ENCODE measurements at regions not wholly inside any gene's neighbourhood (a gene's known extent, or its start where the extent isn't known, plus 50 kb on each side); places are given as distances from the start of the nearest gene placed in this dataset.
A peak's percentile ranks its signal among the peaks of the same experiment; 100 is the strongest.

DNA sequence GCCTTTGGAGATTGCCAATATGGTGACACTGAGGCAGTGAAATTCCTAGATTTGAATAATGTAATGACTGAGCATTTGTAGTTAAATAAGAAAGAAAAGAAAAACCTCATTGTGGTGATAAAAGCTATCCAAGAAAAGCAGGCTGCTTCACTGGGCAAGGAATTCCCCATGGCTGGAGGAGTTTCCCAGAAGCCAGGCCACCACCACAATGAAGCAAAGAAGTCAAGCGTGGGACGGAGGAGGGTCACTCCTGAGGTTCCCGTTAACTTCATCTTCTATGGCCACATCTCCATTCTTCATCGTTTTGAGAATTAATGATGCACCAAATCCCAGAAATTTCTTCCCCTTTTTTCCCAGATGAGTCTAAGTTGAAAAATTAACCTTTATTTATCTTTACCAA lies 185.8 kb upstream of the BCL6 start:
- Histone ChIP-seq H3K27me3 (ENCODE audit: insufficient read depth, low read depth) (no peaks in the 10 kb centered on the region; the same call in 1 of the 2 replicates), H3K4me3 (IDR thresholded peaks at IDR 0.05; ENCODE audit: insufficient read depth, low read depth, low read length) (no peak overlapping the region), H3K36me3 (ENCODE audit: insufficient read depth) (no peaks in the 10 kb centered on the region), H3K79me2 (ENCODE audit: insufficient read depth, low read depth) (no peaks in the 10 kb centered on the region), H4K20me1 (ENCODE audit: insufficient read depth) (no peaks in the 10 kb centered on the region), H2AFZ (ENCODE audit: low read depth) (no peak overlapping the region), H3K27ac (no peak overlapping the region), H3K9ac (no peak overlapping the region), H3K4me1 (ENCODE audit: low read depth, poor library complexity, severe bottlenecking) (peaks cover 11% of the 10 kb centered on the region), H3K4me2 (no peak overlapping the region)
- TF ChIP-seq, protein P1, sequence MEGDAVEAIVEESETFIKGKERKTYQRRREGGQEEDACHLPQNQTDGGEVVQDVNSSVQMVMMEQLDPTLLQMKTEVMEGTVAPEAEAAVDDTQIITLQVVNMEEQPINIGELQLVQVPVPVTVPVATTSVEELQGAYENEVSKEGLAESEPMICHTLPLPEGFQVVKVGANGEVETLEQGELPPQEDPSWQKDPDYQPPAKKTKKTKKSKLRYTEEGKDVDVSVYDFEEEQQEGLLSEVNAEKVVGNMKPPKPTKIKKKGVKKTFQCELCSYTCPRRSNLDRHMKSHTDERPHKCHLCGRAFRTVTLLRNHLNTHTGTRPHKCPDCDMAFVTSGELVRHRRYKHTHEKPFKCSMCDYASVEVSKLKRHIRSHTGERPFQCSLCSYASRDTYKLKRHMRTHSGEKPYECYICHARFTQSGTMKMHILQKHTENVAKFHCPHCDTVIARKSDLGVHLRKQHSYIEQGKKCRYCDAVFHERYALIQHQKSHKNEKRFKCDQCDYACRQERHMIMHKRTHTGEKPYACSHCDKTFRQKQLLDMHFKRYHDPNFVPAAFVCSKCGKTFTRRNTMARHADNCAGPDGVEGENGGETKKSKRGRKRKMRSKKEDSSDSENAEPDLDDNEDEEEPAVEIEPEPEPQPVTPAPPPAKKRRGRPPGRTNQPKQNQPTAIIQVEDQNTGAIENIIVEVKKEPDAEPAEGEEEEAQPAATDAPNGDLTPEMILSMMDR (conservative IDR thresholded peaks at IDR 0.05; ENCODE audit: low read depth, low read length) = no peak

DNA sequence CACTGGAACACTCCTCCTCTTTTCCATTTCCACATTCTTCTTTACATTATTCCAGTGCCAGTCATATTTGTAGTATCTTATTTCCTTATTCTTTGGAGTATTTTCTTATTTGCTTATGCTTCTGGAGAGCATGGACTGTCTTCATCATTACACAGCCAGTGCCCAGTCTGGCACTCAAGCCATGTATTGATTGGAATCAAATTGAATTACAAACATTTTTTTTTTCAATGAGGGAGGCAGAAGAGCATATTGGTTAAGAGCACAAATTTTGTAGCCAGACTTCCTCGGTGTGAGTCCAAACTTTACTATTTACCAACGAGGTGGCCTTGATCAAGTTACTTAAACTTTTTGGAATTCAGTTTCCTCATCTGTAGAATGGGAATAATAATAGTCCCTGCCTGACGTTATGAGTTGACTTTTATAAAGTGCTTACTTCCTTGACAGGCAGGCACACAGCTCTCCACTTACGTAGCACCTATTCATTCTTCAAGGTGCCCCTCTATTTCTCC lies 186.6 kb upstream of the BCL6 start:
- no peaks in the 10 kb centered on the region for H3K79me2 ChIP-seq (ENCODE audit: insufficient read depth, low read depth)
- peaks cover 11% of the 10 kb centered on the region for H3K4me1 ChIP-seq (ENCODE audit: low read depth, poor library complexity, severe bottlenecking)
- no peak overlapping the region for H3K4me3 ChIP-seq (IDR thresholded peaks at IDR 0.05; ENCODE audit: insufficient read depth, low read depth, low read length)
- no peak overlapping the region for H3K4me2 ChIP-seq
- no peak overlapping the region for H3K9ac ChIP-seq
- TF ChIP-seq, protein P1 (conservative IDR thresholded peaks at IDR 0.05; ENCODE audit: low read depth, low read length) = no peak
- peaks cover 5% of the 10 kb centered on the region for H3K27me3 ChIP-seq (ENCODE audit: insufficient read depth, low read depth)
- H3K36me3 ChIP-seq (ENCODE audit: insufficient read depth) = no peaks in the 10 kb centered on the region
- no peak overlapping the region for H3K27ac ChIP-seq
- H2AFZ ChIP-seq (ENCODE audit: low read depth) = no peak overlapping the region
- H4K20me1 ChIP-seq (ENCODE audit: insufficient read depth) = no peaks in the 10 kb centered on the region

DNA sequence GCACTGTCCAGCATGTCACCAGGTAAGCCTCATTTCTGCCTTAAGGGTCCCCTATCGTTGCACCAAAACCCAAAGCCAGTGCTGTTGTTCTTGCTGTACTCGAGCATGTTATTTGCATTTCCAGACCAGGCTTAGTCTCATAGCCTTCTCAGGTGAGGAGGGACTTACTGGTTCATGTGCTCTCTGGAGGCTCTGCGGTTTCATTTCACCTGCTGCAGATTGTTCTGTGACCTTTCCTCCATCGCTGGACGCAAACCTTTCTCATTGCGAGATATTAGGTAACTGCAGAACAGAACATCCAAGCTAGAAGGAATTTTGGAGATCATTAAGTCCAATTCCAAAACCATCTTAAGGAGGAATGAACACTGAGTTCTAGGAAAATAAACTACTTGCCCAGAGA lies 187.3 kb upstream of the BCL6 start:
- H3K27me3 ChIP-seq (ENCODE audit: insufficient read depth, low read depth) = peaks cover 6% of the 10 kb centered on the region
- TF ChIP-seq, protein P1 (conservative IDR thresholded peaks at IDR 0.05; ENCODE audit: low read depth, low read length) = no peak
- H3K36me3 ChIP-seq (ENCODE audit: insufficient read depth) = no peaks in the 10 kb centered on the region
- no peak overlapping the region for H3K9ac ChIP-seq
- H3K4me3 ChIP-seq (IDR thresholded peaks at IDR 0.05; ENCODE audit: insufficient read depth, low read depth, low read length) = no peak overlapping the region
- peaks cover 11% of the 10 kb centered on the region for H3K4me1 ChIP-seq (ENCODE audit: low read depth, poor library complexity, severe bottlenecking)
- H3K79me2 ChIP-seq (ENCODE audit: insufficient read depth, low read depth) = no peaks in the 10 kb centered on the region
- no peak overlapping the region for H3K27ac ChIP-seq
- H2AFZ ChIP-seq (ENCODE audit: low read depth) = no peak overlapping the region
- no peak overlapping the region for H3K4me2 ChIP-seq
- no peaks in the 10 kb centered on the region for H4K20me1 ChIP-seq (ENCODE audit: insufficient read depth)

DNA sequence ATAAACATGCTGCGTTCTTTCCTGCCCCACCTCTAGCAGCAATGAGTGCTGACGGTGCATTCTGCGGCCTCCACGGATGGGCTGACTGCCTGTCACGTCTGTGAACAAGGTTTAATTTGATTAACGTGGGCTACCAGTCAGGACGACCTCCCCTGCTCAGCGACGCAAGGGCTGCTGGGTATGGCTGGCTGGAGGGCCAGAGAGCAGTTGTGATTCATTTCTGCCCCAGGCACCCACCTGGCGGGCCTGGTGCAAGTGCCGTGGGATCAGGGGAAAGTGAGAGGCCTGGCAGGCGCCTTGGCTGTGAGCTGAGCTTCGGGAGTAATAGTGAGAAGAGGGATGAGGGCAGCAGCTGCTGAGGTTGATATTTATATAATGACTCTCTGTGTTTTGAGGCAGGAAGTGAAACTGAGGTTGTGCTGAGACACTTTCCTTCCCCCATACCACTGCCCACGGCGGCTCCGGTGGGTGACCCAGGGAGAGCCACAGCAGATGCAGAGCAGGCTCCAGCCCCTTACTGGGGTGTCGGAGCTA lies 190.4 kb upstream of the BCL6 start:
- no peaks in the 10 kb centered on the region for H3K36me3 ChIP-seq (ENCODE audit: insufficient read depth)
- H3K79me2 ChIP-seq (ENCODE audit: insufficient read depth, low read depth) = no peaks in the 10 kb centered on the region
- TF ChIP-seq, protein P1 (conservative IDR thresholded peaks at IDR 0.05; ENCODE audit: low read depth, low read length) = no peak
- H3K4me1 ChIP-seq (ENCODE audit: low read depth, poor library complexity, severe bottlenecking) = peaks cover 11% of the 10 kb centered on the region
- H3K4me3 ChIP-seq (IDR thresholded peaks at IDR 0.05; ENCODE audit: insufficient read depth, low read depth, low read length) = no peak overlapping the region
- H3K9ac ChIP-seq = no peak overlapping the region
- peak overlapping the region; percentile 34 for H3K4me2 ChIP-seq
- no peak overlapping the region for H3K27ac ChIP-seq
- no peaks in the 10 kb centered on the region for H4K20me1 ChIP-seq (ENCODE audit: insufficient read depth)
- peaks cover 6% of the 10 kb centered on the region for H3K27me3 ChIP-seq (ENCODE audit: insufficient read depth, low read depth)
- H2AFZ ChIP-seq (ENCODE audit: low read depth) = no peak overlapping the region
